Ishikawa (cell line): ENCODE measurements at regions not wholly inside any gene's neighbourhood (a gene's known extent, or its start where the extent isn't known, plus 50 kb on each side); places are given as distances from the start of the nearest gene placed in this dataset.

Experiments used
- EGR1 ChIP-seq: IDR thresholded peaks from 2 replicates; pipeline ENCODE4 v1.6.1; 2012
- EP300 ChIP-seq: IDR thresholded peaks from 2 replicates; pipeline ENCODE4 v1.6.1; 2012; ENCODE audit warnings: borderline replicate concordance
- NFIC ChIP-seq: IDR thresholded peaks from 2 replicates; pipeline ENCODE4 v1.6.1; 2012

DNA sequence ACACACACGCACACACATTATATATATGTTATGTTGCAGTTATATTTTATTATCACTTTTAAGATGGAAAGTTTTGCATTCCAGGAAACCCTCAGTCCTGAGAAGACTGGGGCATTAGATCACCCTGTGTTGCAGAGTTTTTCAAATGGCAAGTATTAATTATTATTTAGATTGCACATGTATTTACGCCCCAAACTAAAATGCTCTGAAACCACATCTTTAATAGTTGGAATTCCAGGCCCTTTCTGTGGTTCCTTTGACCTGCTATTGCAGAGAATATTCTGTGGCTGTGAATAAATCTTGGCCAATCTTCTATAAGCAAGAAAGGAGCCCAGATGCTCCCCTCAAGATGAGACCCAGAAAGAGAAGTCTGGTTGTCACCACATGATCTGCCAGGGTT, 427.0 kb upstream of the TNP1 start:
- TF ChIP-seq EGR1 (no peak), EP300 (no peak), NFIC (no peak)
